MCF 10A (cell line): ENCODE measurements at regions not wholly inside any gene's neighbourhood (a gene's known extent, or its start where the extent isn't known, plus 50 kb on each side); places are given as distances from the start of the nearest gene placed in this dataset.
"Not testable (repeated sequence)": the region's sequence is repeated elsewhere in the genome, so short reads cannot be mapped to it uniquely, and the experiment has no call there.

Experiments used
- BruUV-seq: library from RNA; stranded (reverse); fragments of 400-500 nt; replicated peaks from 2 replicates; lab custom pipeline; 2021; lab: Mats Ljungman, UMichigan
- CTCF ChIA-PET: fragments of 300-600 bp; sonication (Branson Sonifier 250); formaldehyde crosslinking; extraction: SDS; loops from one replicate; lab custom pipeline; 2021; ENCODE audit warnings: antibody characterized with exemption, inconsistent platforms; lab: Yijun Ruan, JAX
- POLR2A ChIA-PET: fragments of 300-600, 350-650 bp; sonication (Branson Sonifier 250); formaldehyde crosslinking; extraction: SDS; loops from one replicate; lab custom pipeline; 2020; ENCODE audit warnings: antibody characterized with exemption, inconsistent platforms; lab: Yijun Ruan, JAX
- DNase-seq: peaks from one replicate; pipeline ENCODE4 v3.0.0-alpha.2; 2018; ENCODE audit not compliant: unreplicated experiment
- H3K27ac Mint-ChIP-seq: one replicate; pipeline ENCODE4 v1.8.0; 2022; ENCODE audit warnings: mild to moderate bottlenecking, low read depth, mixed read lengths; ENCODE audit not compliant: unreplicated experiment
- H3K27me3 Mint-ChIP-seq: one replicate; pipeline ENCODE4 v1.8.0; 2022; ENCODE audit warnings: mixed read lengths; ENCODE audit not compliant: insufficient read depth, unreplicated experiment
- H3K36me3 Mint-ChIP-seq: one replicate; pipeline ENCODE4 v1.8.0; 2022; ENCODE audit warnings: mild to moderate bottlenecking, moderate library complexity, mixed read lengths; ENCODE audit not compliant: insufficient read depth, unreplicated experiment
- H3K4me1 Mint-ChIP-seq: one replicate; pipeline ENCODE4 v1.8.0; 2022; ENCODE audit warnings: mixed read lengths; ENCODE audit not compliant: insufficient read depth, unreplicated experiment
- H3K4me3 Mint-ChIP-seq: one replicate; pipeline ENCODE4 v1.8.0; 2022; ENCODE audit warnings: mild to moderate bottlenecking, moderate library complexity, mixed read lengths; ENCODE audit not compliant: unreplicated experiment
- H3K9me3 Mint-ChIP-seq: one replicate; pipeline ENCODE4 v1.8.0; 2022; ENCODE audit warnings: mixed read lengths; ENCODE audit not compliant: unreplicated experiment
- CTCF ChIP-seq: fragments of 200-600 bp; IDR thresholded peaks from one replicate; pipeline ENCODE4 v1.8.0; 2022; ENCODE audit warnings: antibody characterized with exemption, mild to moderate bottlenecking; ENCODE audit not compliant: unreplicated experiment
- intact Hi-C: fragments of 100-400 bp; cut with micrococcal nuclease; formaldehyde crosslinking; loops from 2 replicates; pipeline ENCODE4 v1.14.1; 2022

- no peaks in the 10 kb centered on the region for H3K4me1 Mint-ChIP-seq
- ChIA-PET CTCF (interaction anchor here (0.5 to 3.1 kb wide), 22 partner anchors 12 to 1728 kb away, joined by 3 to 40 read pairs (median 4); partner anchors contain the start of gene COPS8), POLR2A (interaction anchor here (0.5 kb wide), 1 partner anchor 552 kb away, joined by 3 read pairs; no protein-coding TSS in a partner anchor)
- DNase-seq = no peak
- no peaks in the 10 kb centered on the region for H3K36me3 Mint-ChIP-seq
- no peak for TF ChIP-seq CTCF
- BruUV-seq = no TSS peak
- intact Hi-C loops = no loop called here
- H3K27ac Mint-ChIP-seq = no peak overlapping the region
- H3K4me3 Mint-ChIP-seq = no peak overlapping the region
- no peaks in the 10 kb centered on the region for H3K9me3 Mint-ChIP-seq
- peaks cover 32% of the 10 kb centered on the region for H3K27me3 Mint-ChIP-seq
Measured at GRCh38 chr2:236354056-236354940, 90.1 kb upstream of the ASB18 start.

GRCh38 chr2:236354973-236355595, 90.9 kb upstream of the ASB18 start:
- Mint-ChIP-seq H3K9me3 (no peaks in the 10 kb centered on the region), H3K27me3 (peaks cover 24% of the 10 kb centered on the region), H3K27ac (no peak overlapping the region), H3K4me1 (no peaks in the 10 kb centered on the region), H3K36me3 (no peaks in the 10 kb centered on the region), H3K4me3 (no peak overlapping the region)
- intact Hi-C loops = no loop called here
- no peak for TF ChIP-seq CTCF
- ChIA-PET CTCF (interaction anchor here (1.4 to 2.4 kb wide), 3 partner anchors 672 to 731 kb away, joined by 3 to 28 read pairs (median 5); partner anchors contain the start of gene COPS8), POLR2A (no interaction called here)
- no TSS peak for BruUV-seq
- no peak for DNase-seq

- peaks cover 22% of the 10 kb centered on the region for H3K27me3 Mint-ChIP-seq
- TF ChIP-seq CTCF = no peak
- H3K9me3 Mint-ChIP-seq = no peaks in the 10 kb centered on the region
- H3K27ac Mint-ChIP-seq = no peak overlapping the region
- DNase-seq = no peak
- no peak overlapping the region for H3K4me3 Mint-ChIP-seq
- ChIA-PET POLR2A (no interaction called here), CTCF (no interaction called here)
- H3K36me3 Mint-ChIP-seq = no peaks in the 10 kb centered on the region
- no peaks in the 10 kb centered on the region for H3K4me1 Mint-ChIP-seq
- intact Hi-C loops = no loop called here
- BruUV-seq = no TSS peak
Measured at GRCh38 chr2:236355911-236356310, 91.7 kb upstream of the ASB18 start.

DNA sequence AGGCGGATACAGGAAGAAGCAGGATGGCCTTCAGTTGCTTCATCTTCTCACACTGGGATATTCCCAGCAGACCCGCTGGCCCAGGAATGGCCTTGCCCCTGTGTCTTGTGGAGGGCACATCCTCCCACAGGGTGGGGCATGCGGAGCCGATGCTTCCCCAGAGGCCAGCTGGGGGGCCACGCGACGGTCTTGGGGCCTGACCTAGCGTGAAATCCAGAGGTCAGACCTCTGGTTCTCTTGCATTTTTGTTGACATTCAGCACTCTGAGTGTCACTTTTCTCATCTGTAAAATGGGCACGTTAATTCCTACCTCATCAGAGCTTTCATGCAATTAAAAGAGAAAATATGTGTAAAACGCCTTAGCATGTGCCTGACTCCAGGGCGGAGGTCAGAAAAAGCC, 92.1 kb upstream of the ASB18 start:
- intact Hi-C loops, POLR2A ChIA-PET, H3K4me1 Mint-ChIP-seq, H3K27ac Mint-ChIP-seq, DNase-seq, H3K9me3 Mint-ChIP-seq, H3K4me3 Mint-ChIP-seq, BruUV-seq, CTCF ChIA-PET, H3K36me3 Mint-ChIP-seq: not testable (repeated sequence)
- H3K27me3 Mint-ChIP-seq = peaks cover 22% of the 10 kb centered on the region

DNA sequence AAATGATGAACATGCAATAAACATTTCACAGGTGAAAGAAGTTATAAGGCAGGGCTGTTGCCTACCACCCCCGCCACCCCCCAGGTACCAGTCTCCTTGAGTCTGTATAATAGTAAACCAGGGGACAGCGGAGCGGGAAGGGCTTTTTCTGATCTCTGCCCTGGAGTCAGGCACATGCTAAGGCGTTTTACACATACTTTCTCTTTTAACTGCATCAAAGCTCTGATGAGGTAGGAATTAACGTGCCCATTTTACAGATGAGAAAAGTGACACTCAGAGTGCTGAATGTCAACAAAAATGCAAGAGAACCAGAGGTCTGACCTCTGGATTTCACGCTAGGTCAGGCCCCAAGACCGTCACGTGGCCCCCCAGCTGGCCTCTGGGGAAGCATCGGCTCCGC, 94.3 kb upstream of the ASB18 start:
- DNase-seq, H3K4me1 Mint-ChIP-seq, H3K27ac Mint-ChIP-seq, CTCF ChIA-PET, H3K9me3 Mint-ChIP-seq, POLR2A ChIA-PET, intact Hi-C loops, H3K4me3 Mint-ChIP-seq, H3K36me3 Mint-ChIP-seq, BruUV-seq: not testable (repeated sequence)
- peaks cover 31% of the 10 kb centered on the region for H3K27me3 Mint-ChIP-seq
